ENCODE measurements at regions not wholly inside any gene's neighbourhood (a gene's known extent, or its start where the extent isn't known, plus 50 kb on each side); places are given as distances from the start of the nearest gene placed in this dataset.
A peak's percentile ranks its signal among the peaks of the same experiment; 100 is the strongest.
"Not testable (repeated sequence)": the region's sequence is repeated elsewhere in the genome, so short reads cannot be mapped to it uniquely, and the experiment has no call there.

GRCh38 chr20:22815603-22816315 lies 219.4 kb upstream of the SSTR4 start:
- DNase-seq (ENCODE audit: low read depth): no peak

DNA sequence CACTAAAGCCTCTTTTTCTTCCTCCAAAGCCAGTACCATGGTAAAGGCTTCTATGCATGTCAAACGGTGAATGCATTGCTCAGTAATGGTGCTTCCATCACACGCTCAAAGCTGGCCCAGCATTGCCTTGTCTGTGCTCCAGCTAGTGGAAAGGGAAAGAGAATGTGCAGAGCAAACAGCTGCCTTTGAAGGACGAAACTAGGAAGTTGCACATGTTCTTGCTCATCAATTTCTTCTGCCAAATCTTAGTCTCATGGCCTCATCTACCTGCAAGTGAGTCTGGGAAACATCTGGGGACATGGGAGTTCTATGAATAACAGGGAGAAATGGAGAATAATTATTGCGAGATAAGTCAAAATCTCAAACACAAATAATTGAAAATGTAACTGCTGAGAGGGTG lies 216.5 kb upstream of the SSTR4 start:
- DNase-seq (ENCODE audit: low read depth): no peak

DNA sequence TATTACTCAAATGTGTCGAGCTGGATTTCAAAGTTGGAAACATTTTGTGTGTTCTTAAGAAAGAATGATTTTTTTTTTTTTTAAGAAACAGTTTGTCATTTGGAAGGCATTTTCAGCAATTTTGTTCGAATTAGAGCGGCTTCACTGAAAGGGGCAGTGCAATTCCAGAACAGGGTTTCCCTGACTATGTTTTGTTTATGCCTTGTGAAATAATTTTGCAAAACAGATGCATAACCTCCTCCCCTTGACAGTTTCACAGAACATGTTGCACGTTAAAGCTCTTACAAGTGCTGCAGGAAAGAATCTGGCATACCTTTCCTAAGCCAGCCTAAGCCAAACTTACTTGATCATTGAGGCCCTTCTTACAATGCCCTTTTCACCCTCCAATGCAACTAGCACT lies 216.0 kb upstream of the SSTR4 start:
- no peak for DNase-seq (ENCODE audit: low read depth)

- no peak for DNase-seq (ENCODE audit: low read depth)
Observed at GRCh38 chr20:22819784-22820183, 215.3 kb upstream of the SSTR4 start.

- no peak for DNase-seq (ENCODE audit: low read depth)
Observed at GRCh38 chr20:22821081-22821727, 213.9 kb upstream of the SSTR4 start.

- DNase-seq (ENCODE audit: low read depth): no peak
Observed at GRCh38 chr20:22821796-22822195, 213.3 kb upstream of the SSTR4 start.

DNA sequence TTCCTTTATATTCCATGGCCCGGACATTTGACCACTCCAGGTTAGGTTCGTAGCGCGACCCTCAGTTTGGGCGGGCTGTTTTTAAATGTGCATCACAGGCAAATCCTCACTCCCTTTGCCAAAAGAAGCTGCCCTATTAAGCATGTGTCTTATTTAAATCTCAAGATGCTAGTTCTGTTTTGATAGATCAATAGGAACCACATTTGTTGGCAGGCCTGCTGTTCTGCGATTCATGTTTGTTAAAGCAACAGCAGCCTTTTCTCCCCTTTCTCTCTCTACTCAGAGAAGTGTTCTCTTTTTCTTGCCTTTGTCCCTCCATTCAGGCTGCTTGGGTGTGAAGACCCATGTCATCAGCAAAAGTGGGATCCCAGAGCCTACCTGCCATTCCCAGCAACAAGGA lies 212.0 kb upstream of the SSTR4 start:
- DNase-seq (ENCODE audit: low read depth): no peak

GRCh38 chr20:22824077-22824476 lies 211.0 kb upstream of the SSTR4 start:
- no peak for DNase-seq (ENCODE audit: low read depth)

GRCh38 chr20:22825076-22825475 lies 210.0 kb upstream of the SSTR4 start:
- peak; percentile 29 for DNase-seq (ENCODE audit: low read depth)

DNA sequence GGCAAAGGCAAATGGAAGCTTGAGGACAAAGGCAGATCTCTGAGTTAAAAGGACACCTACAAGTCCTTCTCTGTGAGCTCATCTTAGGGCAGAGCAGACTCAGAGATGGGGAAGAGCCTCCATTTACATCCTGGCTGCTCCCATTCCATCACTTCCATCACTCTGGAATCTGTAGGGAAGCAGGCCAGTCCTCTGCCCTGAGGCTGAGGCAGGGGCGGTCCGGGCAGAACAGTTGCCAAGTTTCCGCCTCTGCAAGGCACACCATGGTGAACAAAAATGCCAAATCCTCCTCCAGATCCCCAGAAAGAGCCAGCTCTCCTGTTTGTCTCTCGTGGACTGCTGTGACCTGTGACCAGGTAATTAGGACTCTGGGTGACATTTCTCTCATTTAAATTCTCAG lies 209.6 kb upstream of the SSTR4 start:
- no peak for DNase-seq (ENCODE audit: low read depth)

DNA sequence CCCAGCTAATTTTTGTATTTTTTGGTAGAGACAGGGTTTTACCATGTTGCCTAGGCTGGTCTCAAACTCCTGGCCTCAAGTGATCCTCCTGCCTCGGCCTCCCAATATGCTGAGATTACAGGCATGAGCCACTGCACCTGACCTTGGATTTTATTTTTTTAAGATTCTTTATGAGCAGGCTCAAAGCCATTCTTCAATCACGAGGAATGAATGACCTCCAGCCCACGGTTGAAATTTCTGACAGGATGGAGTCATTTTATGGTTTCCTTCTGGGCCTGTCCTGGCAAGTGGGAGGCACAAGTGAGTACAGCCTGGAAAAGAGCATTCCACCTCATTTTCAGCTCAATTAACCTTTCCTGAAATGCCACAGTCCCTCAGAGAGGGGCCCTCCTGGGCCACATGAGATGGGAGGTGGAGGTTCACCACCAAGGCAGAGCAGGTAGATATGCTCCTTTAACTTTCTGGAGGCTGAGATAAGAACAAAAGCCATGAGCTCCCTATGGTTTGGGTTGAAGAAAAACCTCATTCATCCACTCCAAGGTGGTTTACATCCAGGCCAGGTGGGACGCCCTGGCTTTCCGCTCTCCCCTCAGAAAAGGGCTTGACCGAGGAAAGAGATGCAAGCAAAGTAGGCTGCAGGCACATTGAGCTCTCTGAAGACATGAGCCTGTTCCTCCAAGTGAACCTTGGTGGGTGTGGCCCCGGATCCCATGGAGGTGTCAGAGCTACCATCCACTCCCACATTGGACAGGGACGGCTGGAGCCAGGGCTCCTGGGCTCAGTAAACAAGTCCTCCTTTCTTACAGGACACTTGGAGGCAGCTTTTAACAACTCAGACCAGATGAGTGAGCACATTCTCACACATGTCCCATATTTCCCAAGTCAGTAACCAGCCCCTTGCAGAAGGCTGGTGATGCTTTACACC lies 208.5 kb upstream of the SSTR4 start:
- no peak for DNase-seq (ENCODE audit: low read depth)

DNA sequence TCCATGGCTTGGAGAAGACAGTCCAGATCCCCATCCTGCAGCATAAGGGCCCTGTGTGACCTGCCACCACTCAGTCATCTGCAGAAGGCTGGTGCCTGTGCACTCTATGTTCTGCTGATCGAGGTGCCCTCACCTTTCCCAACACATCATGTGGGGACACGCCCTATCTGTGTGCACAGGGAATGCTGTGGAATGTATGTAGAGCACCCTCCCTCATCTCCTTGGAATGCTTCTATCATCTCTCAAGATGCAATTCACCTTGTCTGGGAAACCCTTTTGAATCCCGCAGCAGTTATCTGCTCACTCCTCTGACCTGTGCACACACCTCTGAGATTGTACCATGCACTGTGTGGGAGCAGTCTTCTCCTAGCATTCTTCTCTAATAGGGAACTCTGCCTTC lies 207.2 kb upstream of the SSTR4 start:
- DNase-seq (ENCODE audit: low read depth): no peak

GRCh38 chr20:22829356-22829755 lies 205.8 kb upstream of the SSTR4 start:
- no peak for DNase-seq (ENCODE audit: low read depth)

GRCh38 chr20:22830138-22830537 lies 205.0 kb upstream of the SSTR4 start:
- DNase-seq (ENCODE audit: low read depth): no peak

DNA sequence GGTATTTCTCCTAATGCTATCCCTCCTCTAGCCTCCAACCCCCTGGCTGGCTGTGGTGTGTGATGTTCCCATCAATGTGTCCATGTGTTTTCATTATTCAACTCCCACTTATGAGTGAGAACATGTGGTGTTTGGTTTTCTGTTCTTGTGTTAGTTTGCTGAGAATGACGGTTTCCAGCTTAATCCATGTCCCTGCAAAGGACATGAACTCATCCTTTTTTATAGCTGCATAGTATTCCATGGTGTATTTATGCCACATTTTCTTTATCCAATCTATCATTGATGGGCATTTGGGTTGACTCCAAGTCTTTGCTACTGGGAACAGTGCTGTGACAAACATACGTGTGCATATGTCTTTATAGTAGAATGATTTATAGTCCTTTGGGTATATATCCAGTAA lies 204.4 kb upstream of the SSTR4 start:
- DNase-seq (ENCODE audit: low read depth): not testable (repeated sequence)

DNA sequence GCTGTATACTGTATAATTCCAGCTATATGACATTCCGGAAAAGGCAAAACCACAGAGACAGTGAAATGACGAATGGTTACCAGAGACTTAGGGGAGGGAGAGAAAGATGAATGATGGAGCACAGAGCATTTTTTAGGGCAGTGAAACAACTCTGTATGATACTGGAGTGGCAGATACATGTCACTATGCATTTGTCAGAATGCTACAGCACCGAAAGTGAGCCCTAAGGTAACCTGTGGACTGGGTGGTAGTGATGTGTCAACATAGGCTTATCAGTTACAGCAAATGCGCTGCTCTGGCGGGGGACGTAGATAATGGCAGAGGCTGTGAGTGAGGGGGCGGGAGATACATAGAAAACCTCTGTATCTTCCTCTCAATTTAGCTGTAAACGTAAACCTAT lies 201.3 kb upstream of the SSTR4 start:
- DNase-seq (ENCODE audit: low read depth): peak; percentile 69

- no peak for DNase-seq (ENCODE audit: low read depth)
Observed at GRCh38 chr20:22834651-22835256, 200.4 kb upstream of the SSTR4 start.

DNA sequence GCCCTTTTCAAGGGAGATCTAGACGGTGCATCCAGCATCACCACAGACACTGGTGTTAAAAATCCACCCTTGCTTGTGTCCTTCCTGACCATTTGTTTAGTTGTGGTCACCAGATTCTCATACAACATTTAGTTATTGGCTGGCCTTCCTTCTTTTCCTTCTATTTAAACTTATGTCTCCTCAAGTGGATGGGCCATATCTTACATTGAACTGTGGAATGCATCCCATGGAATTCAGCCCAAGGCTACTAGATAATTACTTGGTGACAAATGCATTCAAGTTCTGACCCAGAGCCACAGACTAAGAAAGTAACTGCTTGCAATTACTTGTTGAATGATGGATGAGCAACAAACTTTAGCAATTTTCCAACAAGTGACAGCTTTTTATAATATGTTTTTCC lies 198.9 kb upstream of the SSTR4 start:
- DNase-seq (ENCODE audit: low read depth): no peak

- peak; percentile 63 for DNase-seq (ENCODE audit: low read depth)
Observed at GRCh38 chr20:22836877-22837276, 198.2 kb upstream of the SSTR4 start.

- DNase-seq (ENCODE audit: low read depth): no peak
Observed at GRCh38 chr20:22838001-22838400, 197.1 kb upstream of the SSTR4 start.

DNA sequence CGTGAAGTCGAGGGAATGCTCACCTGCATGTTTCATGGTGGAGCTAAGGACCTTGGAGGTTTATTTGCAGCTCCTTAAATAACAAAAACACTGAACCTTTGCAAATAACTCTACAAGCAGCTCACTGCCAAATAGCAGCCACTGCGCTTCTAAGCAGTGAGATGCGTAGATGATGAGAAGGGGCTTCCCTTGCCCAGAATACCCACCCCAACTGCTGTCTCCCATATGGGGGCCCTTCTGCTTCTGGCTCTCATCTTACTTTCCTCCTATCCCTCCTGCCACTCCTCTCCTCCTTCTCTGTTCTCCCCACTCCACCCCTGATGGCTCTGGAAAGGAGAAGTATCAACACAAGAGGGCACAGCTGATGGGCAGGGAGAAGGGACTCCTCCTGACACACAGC lies 193.3 kb upstream of the SSTR4 start:
- no peak for DNase-seq (ENCODE audit: low read depth)

DNA sequence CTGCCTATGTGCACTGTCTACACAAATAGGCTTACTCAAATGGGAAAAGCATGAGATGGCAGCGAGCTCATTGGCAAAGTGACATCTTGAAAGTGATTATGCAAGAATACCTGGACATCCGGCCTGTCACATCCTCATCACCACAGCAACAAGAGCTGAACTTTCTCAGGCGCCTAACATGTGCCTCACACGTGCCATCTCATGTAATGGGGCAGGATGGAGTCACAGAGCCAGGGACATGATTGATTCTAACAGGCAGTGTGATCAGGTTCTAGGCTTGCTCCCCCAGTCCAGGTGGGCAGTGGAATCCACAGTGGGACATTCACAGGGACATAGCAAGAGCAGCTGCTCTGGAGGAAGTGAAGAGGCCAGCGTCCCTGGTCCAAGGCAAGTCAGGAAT lies 192.3 kb upstream of the SSTR4 start:
- no peak for DNase-seq (ENCODE audit: low read depth)
